Stimulated activated CD4-positive, alpha-beta T cell treated with anti-CD3 and anti-CD28 coated beads, Interleukin-12 subunit alpha, Interleukin-12 subunit beta, amount 100 ng/mL, for 4 hours (primary cell): ENCODE measurements at regions not wholly inside any gene's neighbourhood (a gene's known extent, or its start where the extent isn't known, plus 50 kb on each side); places are given as distances from the start of the nearest gene placed in this dataset.
"Not testable (repeated sequence)": the region's sequence is repeated elsewhere in the genome, so short reads cannot be mapped to it uniquely, and the experiment has no call there.

Experiments
- DNase-seq: peaks from one replicate; pipeline ENCODE4 v3.0.0-alpha.2; 2020

DNA sequence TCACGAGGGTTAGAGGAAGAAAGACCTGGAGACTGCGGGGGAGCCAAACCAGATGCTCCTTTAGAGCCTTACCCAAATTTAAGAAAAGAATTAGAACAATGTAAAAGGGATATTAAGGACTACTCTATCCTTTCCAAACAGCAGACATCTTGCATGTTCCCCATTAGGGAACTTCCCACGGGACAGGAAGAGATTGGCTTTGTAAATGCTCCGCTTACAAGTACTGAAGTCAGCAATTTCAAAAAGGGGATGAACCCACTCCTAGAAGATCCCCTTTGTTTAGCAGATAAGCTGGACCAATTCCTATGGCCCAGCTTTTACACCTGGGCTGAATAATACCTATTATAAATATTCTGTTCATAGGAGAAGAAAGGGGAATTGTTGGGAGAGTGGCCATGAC, 74.2 kb downstream of the APOBEC1 start:
- no peak for DNase-seq

DNA sequence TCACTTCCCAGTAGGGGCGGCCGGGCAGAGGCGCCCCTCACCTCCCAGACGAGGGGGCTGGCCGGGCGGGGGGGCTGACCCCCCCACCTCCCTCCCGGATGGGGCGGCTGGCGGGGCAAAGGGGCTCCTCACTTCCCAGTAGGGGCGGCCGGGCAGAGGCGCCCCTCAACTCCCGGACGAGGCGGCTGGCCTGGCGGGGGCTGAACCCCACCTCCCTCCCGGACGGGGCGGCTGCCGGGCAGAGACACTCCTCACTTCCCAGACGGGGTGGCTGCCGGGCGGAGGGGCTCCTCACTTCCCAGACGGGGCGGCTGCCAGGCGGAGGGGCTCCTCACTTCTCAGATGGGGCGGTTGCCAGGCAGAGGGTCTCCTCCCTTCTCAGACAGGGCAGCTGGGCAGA, 75.6 kb downstream of the APOBEC1 start:
- not testable (repeated sequence) for DNase-seq

DNA sequence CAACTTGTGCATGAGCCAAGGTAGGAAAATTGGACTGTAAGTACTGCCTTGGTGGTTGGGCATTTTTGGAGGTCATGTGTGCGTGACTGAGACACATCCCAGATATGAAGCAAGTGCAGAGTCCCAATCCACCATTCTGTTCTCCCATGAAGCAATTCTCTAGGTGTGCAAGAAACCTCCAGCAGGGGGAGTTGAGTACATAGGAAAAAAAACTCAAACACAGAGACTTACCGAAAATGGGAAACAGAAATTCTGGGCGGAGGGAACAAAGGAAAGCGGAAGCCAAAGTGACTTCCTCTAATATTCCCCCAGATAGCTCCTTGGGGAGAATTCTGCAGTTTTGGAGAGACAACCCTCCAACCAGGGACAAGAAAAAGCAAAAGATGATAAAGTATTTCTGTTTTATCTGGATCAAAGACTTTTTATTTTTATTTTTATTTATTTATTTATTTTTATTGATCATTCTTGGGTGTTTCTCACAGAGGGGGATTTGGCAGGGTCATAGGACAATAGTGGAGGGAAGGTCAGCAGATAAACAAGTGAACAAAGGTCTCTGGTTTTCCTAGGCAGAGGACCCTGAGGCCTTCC, 76.9 kb downstream of the APOBEC1 start:
- DNase-seq, result peak; percentile 23

DNA sequence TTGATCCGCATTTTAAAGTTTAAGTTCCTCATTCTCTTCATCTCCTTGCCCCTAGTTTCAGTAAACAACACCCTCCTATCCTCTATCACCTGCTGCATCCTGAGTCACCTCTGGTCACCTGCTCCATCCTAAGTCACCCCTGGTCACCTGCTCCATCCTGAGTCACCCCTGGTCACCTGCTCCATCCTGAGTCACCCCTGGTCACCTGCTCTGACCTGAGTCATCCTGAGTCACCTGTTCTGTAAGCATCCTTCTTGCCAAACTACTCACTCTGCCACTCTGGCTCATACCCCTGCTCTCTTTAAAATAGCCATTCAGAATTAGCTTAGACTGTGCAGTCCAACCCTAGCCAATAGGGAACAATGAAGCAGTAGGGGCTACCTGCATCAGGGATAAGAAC, 80.6 kb upstream of the CD163 start:
- not testable (repeated sequence) for DNase-seq

DNA sequence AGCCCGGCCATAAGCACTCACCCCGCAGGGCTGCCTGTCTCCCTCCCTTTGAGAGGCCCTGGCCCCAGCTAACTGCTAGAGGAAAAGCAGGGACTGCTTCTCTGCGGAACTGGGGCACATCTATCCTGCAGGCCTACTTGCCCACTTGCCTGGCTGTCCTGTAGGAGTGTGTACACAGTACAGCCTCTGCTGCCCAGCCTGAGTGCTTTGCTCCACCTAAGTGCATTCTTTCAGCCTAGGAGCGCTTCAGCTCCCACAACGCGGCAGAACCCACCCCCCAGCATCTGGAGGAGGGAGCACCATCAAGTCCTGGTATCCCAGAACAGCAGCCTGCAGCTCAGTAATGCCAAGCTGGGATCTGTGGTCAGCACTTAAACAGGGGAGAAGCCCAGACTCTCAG, 79.9 kb upstream of the CD163 start:
- no peak for DNase-seq

DNA sequence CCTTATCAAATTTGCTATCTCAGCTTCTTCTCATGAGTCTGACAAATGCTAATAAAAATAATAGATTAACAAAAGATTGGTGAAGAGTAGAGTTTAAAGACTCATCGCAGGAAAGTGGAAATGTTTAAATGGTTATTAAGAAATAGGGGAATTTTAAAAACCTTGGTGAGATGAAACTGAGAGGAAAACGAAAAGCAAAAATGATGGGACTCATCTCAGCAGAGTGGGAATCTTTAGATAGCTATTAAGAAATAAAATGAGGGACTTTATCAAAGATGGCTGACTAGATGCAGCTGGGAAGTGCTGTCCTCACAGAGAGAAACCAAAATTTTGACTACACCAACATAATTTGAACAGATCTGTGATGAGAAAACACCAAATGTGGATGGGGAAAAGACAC, 79.2 kb upstream of the CD163 start:
- no peak for DNase-seq

DNA sequence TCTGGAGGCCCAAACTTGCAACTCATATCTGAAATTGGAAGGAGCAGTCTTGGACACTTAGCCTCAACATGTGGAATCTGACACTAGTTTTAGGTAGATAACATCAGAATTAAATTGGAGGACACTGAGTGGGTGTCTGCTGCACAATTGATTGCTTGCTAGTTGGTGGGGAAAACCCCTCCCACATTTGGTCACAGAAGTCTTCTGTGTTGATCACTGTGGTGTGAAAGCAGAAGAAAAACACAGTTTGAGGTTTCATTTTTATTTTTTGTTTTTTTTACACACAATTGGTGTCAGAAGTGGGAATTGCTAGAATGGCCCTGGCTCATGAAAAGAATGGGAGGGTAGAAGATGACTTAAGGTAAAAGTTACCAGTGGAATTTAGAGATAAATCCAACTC, 78.0 kb upstream of the CD163 start:
- no peak for DNase-seq

DNA sequence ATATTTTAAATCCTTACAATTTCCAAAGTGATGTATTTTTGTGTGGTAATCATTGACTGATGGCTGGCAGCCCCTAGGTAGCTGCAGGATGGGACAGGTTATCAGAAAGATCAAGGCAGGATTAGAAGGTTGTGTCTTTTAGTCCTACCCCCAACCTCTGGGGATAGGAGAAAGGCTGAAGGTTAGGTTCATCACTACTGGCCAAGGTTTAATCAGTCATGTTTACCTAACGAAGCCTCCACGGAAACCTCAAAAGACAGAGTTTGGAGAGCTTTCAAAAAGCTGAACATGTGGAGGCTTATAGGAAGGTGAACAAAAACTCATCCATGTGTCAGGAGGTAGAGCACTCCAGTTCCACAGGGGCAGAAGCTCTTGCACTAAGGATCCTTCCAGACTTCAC, 77.5 kb upstream of the CD163 start:
- DNase-seq, result no peak

DNA sequence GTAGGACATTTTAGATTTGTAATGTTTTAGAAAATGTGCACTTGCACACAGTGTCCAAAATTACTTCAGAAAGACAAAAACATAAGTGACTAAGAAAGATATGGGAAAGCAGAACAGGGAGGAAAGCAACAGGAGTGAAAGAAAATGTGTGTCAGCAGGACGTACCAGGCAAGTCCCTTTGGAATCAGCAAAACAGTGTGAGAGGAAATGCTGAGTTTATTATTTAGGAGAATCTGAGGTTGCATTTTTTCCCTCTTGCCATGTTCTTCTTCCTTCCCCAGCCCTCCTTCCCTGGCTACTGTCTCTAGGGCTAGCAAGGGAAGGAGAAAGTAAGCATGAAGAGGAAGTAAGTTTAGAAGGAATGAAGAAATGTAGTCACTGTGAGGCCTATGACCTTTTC, 67.7 kb upstream of the CD163 start:
- no peak for DNase-seq

DNA sequence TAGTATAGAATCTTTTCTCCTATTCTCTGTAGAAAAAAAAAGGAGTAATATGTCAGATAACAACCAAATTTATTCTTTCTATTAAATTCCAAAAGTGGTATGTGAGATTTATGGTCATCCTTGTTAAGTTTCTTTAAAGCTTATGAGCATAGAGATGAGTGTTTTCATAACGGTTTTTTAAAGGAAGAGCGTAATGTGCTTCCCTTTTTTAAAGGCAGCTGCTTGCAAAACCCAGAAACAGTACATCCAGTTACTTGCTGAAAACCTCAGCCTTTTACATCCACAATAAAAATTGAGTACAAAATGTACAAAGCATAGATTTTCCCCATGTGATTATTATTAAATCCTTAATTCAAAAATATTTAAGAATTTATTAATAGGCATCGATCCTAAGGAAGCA, 53.6 kb upstream of the CD163 start:
- no peak for DNase-seq

DNA sequence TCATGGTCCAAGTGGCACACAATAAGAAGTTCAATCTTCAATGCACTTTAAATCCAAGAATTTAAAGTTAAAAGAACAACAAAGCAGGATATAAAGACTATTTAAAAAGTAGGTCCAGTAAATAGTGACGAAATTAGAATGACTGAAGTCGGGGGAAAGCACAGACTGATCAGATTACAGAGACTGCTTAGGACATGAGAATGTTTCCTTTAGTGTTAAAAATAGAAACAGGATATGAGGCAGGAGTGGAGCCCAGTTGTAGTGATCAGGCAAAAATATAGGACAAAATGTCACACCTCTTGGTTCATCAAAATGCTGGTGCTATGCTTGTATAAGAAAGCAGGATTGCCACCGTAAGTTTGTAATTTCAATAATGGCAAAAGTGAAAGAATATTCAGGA, 52.2 kb upstream of the CD163 start:
- DNase-seq, result no peak

DNA sequence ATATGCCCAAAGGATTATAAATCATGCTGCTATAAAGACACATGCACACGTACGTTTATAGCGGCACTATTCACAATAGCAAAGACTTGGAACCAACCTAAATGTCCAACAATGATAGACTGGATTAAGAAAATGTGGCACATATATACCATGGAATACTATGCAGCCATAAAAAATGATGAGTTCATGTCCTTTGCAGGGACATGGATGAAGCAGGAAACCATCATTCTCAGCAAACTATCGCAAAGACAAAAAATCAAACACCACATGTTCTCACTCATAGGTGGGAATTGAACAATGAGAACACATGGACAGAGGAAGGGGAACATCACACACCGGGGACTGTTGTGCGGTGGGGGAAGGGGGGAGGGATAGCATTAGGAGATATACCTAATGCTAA, 51.3 kb upstream of the CD163 start:
- not testable (repeated sequence) for DNase-seq
